Fibroblast of pulmonary artery (primary cell): ENCODE measurements at regions not wholly inside any gene's neighbourhood (a gene's known extent, or its start where the extent isn't known, plus 50 kb on each side); places are given as distances from the start of the nearest gene placed in this dataset.
"Not testable (repeated sequence)": the region's sequence is repeated elsewhere in the genome, so short reads cannot be mapped to it uniquely, and the experiment has no call there.

Source experiments
- DNase-seq: peaks from one replicate; pipeline ENCODE4 v3.0.0-alpha.2; 2010; ENCODE audit warnings: low read depth
- H3K4me3 ChIP-seq: replicated peaks from 2 replicates; pipeline ENCODE4 v1.5.1; 2011; ENCODE audit warnings: low read depth, mild to moderate bottlenecking, control low read depth, low read length, moderate library complexity
- TF ChIP-seq, protein P1 (sequence below): IDR thresholded peaks from 2 replicates; pipeline ENCODE4 v1.5.1; 2011; ENCODE audit warnings: mild to moderate bottlenecking, control low read depth, low read length, inconsistent platforms; ENCODE audit errors: missing control alignments

DNA sequence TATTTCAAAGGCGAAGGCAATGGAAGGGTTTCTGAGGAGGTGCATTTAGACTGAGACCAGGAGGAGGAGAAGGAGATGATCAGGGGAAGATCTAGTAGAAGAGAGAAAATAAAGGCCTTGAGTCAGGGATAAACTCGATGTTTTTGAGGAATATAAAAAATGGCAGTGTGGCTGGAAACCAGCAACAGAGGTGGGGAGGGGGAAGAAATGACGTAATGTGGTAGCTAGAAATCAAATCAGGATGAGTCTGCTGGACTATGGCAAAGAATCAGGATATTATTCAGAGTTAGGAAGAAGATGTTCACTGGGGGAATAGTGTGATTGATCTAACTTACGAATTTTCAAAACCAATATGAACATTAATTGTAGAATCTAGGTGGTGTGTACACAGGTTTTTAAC lies 1673.9 kb upstream of the WWC1 start:
- H3K4me3 ChIP-seq, result no peak overlapping the region
- TF ChIP-seq, protein P1, sequence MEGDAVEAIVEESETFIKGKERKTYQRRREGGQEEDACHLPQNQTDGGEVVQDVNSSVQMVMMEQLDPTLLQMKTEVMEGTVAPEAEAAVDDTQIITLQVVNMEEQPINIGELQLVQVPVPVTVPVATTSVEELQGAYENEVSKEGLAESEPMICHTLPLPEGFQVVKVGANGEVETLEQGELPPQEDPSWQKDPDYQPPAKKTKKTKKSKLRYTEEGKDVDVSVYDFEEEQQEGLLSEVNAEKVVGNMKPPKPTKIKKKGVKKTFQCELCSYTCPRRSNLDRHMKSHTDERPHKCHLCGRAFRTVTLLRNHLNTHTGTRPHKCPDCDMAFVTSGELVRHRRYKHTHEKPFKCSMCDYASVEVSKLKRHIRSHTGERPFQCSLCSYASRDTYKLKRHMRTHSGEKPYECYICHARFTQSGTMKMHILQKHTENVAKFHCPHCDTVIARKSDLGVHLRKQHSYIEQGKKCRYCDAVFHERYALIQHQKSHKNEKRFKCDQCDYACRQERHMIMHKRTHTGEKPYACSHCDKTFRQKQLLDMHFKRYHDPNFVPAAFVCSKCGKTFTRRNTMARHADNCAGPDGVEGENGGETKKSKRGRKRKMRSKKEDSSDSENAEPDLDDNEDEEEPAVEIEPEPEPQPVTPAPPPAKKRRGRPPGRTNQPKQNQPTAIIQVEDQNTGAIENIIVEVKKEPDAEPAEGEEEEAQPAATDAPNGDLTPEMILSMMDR, result no peak
- no peak for DNase-seq

DNA sequence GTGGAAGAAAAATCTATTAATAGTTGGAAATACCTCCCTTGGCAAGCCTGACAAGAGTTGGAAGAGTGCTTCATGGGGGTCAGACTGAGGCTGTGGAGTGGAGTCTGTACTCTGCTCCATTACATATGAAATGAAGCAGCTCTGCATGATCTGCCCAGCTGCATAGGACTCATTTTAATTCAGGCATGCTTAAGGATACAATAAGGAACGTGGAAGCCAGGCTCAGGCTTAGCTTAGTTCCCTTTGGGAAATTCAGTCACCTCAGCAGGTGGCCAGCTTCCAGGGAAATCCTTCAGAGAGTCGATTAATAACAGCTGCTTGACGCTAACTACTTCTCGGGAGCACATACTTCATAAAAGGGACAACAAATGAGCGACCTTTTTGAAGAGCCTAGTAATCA lies 1672.9 kb upstream of the WWC1 start:
- DNase-seq, result no peak
- TF ChIP-seq, protein P1, result no peak
- H3K4me3 ChIP-seq, result no peak overlapping the region

DNA sequence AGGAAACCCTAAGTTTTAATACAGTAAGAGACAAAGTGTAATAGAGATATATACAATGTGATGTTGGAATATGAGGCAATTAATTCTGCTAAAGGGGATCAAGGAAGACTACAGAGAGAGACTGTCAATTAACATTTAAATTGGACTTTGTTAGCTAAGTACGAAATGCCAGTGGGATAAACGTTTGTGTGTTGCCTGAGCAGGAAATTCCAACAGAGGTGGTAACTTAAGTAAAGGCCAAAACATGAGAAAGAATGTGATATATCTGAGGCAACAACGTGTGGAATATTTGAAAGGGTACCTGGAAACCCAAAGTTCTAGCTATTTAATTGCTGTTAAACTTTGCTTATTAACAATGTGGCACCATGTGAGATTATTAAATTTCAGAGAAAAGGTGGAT lies 1666.9 kb upstream of the WWC1 start:
- TF ChIP-seq, protein P1, result no peak
- H3K4me3 ChIP-seq, result no peak overlapping the region
- peak; percentile 50 for DNase-seq

DNA sequence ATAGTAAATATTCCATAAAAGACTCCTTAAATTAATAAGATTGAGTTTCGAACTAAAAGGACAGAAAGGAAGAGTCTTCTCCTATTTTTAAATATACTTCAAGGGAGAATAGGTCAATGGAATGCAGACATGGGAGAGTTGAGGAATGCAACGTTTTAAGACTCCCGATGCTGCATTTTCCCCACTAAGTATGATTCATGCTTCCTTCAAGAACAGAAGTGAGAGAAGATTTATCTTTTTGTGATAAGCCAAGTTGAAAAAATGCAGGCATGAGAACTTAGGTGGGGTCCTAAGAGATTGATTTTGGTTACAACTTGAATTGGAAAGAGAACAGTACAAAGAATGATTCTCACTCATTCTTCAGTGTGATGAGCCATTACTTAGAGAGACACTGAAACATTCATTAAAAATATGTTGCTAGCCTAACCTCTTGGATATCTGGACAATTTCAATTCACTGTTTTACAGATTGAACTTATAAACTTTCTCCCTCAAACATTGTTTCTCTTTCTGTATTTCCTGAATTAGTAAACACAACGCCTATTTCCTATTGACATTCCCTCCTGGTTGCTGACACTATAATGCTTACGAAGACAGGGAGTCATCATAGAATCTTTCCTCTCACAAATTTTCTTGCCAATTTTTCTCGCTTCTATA lies 1666.1 kb upstream of the WWC1 start:
- no peak overlapping the region for H3K4me3 ChIP-seq
- TF ChIP-seq, protein P1, result no peak
- DNase-seq, result peak; percentile 73

DNA sequence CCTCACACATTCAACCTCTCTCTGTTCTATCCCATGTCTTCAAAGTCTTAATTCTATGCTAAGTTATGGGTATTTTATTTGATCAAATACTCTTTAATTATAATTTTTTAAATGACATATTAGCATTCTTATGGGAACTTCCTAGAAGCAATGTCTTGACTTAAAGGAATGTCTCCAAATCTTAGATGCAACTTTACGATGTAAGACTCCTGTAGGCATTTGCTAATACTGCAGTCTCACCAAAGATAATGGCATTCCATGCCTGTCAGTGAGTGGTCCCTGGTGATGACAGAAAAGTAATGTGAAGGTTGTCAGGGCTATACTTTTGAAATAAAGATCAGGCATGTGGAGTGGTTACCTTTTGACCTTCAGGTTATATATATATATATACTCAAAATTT lies 1654.2 kb upstream of the WWC1 start:
- TF ChIP-seq, protein P1, result no peak
- no peak overlapping the region for H3K4me3 ChIP-seq
- DNase-seq, result no peak

DNA sequence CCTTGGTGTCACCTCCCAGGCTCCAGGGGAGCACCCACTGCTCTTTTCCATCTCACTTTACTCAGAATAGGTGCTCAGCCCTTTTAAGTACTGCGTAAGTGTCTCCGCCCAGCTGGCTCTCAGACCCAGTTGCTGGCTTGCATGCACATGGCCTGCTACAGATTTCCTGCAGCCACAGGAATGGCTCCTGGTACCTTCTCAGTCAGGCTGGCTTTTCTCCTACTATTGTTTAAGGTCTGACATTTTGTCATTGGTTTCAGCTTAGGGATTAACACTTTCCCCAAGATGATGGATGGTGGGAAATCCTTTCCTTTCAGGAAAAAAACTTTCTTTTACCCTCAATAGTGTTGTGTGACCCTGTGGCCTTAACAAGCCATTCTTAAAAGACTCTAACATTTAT lies 1652.3 kb upstream of the WWC1 start:
- H3K4me3 ChIP-seq, result no peak overlapping the region
- DNase-seq, result no peak
- TF ChIP-seq, protein P1, result no peak

DNA sequence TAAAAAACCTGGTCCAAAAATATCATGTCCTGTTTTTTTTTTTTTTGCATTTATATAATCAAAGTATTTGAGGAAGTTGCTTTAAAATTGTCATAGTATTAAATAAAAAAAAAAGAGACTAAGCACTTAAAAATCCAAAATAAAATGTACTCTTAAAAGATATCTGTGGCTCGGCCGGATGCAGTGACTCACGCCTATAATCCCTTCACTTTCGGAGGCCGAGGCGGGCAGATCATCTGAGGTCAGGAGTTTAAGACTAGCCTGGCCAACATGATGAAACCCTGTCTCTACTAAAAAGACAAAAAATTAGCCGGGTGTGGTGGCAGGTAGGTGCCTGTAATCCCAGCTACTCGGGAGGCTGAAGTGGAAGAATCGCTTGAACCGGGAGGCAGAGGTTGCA lies 1651.3 kb upstream of the WWC1 start:
- H3K4me3 ChIP-seq, result not testable (repeated sequence)
- peak; percentile 50 for DNase-seq
